ENCODE measurements at regions not wholly inside any gene's neighbourhood (a gene's known extent, or its start where the extent isn't known, plus 50 kb on each side); places are given as distances from the start of the nearest gene placed in this dataset.

- TF ChIP-seq EZH2 (IDR thresholded peaks at IDR 0.05; ENCODE audit: borderline replicate concordance) (no peak), EZH2phosphoT487 (IDR thresholded peaks at IDR 0.05; ENCODE audit: low read depth, severe bottlenecking, unreplicated experiment) (no peak)
Measured at GRCh38 chr3:167918008-167918596, 177.6 kb downstream of the GOLIM4 start.

Measured in hepatocyte (in vitro differentiated cells).